ENCODE measurements at regions not wholly inside any gene's neighbourhood (a gene's known extent, or its start where the extent isn't known, plus 50 kb on each side); places are given as distances from the start of the nearest gene placed in this dataset.

DNA sequence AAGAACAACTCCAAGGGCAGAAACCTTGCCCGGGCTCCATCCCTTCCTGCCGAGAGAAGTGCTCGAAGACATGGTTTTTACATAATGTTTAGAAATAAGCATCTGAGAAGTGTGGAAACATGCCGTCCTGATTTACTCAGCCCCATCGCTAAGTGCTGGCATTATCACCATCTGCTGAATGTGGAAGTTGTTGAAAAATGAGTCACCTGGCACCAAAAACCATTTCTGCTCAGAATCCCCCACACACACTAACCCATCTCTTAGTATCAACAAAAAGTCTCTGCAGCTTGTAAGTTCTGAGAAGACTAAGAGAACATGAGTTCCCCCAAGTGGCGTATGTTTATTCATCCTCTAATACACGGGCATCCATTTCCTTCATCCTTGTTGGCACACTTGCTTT, 51.0 kb upstream of the ARL8B start:
- no peak for DNase-seq

DNA sequence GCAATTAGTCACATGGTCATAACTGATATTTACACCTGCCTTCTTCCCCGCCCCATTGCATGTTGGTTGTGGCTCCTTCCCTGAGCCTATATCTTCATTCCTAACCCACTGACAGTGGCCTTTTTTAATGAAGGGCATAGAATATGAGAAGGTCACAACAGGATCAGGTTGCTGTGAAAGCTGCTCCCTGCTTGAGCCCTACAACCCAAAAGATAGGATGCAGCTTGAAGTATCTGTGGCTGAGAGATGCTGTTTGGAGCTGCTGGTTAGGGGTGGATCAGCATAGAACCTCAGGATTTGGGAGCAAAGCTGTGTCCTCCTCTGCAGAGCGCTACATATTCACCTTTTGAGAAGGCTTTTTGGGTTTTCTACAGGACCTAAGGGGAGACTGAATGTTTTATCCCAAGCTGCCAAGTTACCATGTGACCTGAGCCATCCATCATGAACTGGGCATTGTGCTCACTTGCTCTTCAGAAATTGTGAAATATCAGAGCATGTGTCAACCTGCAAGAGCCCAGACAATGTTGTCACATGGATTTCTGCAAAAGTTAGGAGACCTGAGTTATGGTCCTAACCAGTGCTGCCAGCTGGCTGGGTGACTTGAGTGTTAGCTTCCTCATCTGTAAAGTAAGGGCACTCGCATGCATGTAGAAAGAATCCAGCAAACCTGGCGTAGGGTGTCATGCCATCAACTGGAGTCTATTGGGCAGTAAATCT, 49.8 kb upstream of the ARL8B start:
- DNase-seq, result no peak
